HCT116 (cell line): ENCODE measurements at regions not wholly inside any gene's neighbourhood (a gene's known extent, or its start where the extent isn't known, plus 50 kb on each side); places are given as distances from the start of the nearest gene placed in this dataset.

Experiments
- ATAC-seq: fragments of 200-7000 bp; cut with Tn5 transposase; 2 replicates; pipeline ENCODE4 v1.9.1; 2020; ENCODE audit warnings: mild to moderate bottlenecking, moderate library complexity
- BruUV-seq: library from RNA; stranded (reverse); fragments of 400-500 nt; replicated peaks from 2 replicates; lab custom pipeline; 2021; lab: Mats Ljungman, UMichigan
- CTCF ChIA-PET: fragments of 300-600 bp; sonication (Branson Sonifier 250); formaldehyde crosslinking; loops from one replicate; lab custom pipeline; 2021; ENCODE audit warnings: antibody characterized with exemption; lab: Charles Lee
- POLR2A ChIA-PET: fragments of 300-600, 350-600 bp; sonication (Branson Sonifier 250); formaldehyde crosslinking; loops from one replicate; lab custom pipeline; 2021; ENCODE audit warnings: antibody characterized with exemption; lab: Charles Lee
- RAD21 ChIA-PET, 2 experiments: fragments of 300-600 bp; sonication (Branson Sonifier 250); formaldehyde crosslinking; loops; one replicate each; lab custom pipeline; 2023; ENCODE audit warnings: low total read pairs in 2 of 2; ENCODE audit not compliant: uncharacterized antibody in 2 of 2, unreplicated experiment in 2 of 2, low non-redundant PET in 1 of 2; lab: Charles Lee
- DNase-seq: peaks from one replicate; pipeline ENCODE4 v3.0.0-alpha.2; 2010; ENCODE audit warnings: low read depth, low spot score
- H2AFZ ChIP-seq: fragments of 200-600 bp; shearing (Covaris generic), sonication (generic); 2 replicates; pipeline ENCODE4 v1.6.1; 2017; ENCODE audit warnings: low read depth, mixed run types, mixed read lengths, antibody characterized with exemption, low read length; ENCODE audit not compliant: poor library complexity, severe bottlenecking
- H3K27ac ChIP-seq: 2 replicates; pipeline ENCODE4 v1.5.1; 2012; ENCODE audit warnings: low read depth, low read length
- H3K27me3 ChIP-seq: fragments of 200-600 bp; sonication (generic); 2 replicates; pipeline ENCODE4 v1.6.1; 2016; ENCODE audit warnings: mixed run types, low read length, mixed read lengths; ENCODE audit not compliant: insufficient read depth
- H3K36me3 ChIP-seq, 2 experiments: fragments of 200-500 bp in 1 of 2; fragments of 200-600 bp in 1 of 2; sonication (Bioruptor generic) in 1 of 2; sonication (generic) in 1 of 2; 2 replicates each; pipeline versions ENCODE4 v1.5.1 to v1.6.1; 2014 to 2016; ENCODE audit warnings: low read length in 2 of 2, inconsistent platforms in 1 of 2, mixed read lengths in 1 of 2, mixed run types in 1 of 2; ENCODE audit not compliant: insufficient read depth in 2 of 2, control insufficient read depth in 1 of 2
- H3K4me1 ChIP-seq, 2 experiments: fragments of 200-600 bp in 1 of 2; sonication (generic) in 1 of 2; 2 replicates each; pipeline versions ENCODE4 v1.5.1 to v1.6.1; 2012 to 2017; ENCODE audit warnings: low read length in 2 of 2, inconsistent platforms in 1 of 2, mild to moderate bottlenecking in 1 of 2, mixed read lengths in 1 of 2, mixed run types in 1 of 2, moderate library complexity in 1 of 2; ENCODE audit not compliant: insufficient read depth in 2 of 2, control insufficient read depth in 1 of 2
- H3K4me2 ChIP-seq: fragments of 200-600 bp; sonication (generic); 2 replicates; pipeline ENCODE4 v1.6.1; 2017; ENCODE audit warnings: mixed run types, low read length, mixed read lengths
- H3K4me3 ChIP-seq, 2 experiments: fragments of 200-600 bp in 1 of 2; sonication (generic) in 1 of 2; replicated peaks in 1 of 2; 2 replicates each; pipeline ENCODE4 v1.5.1; 2011 to 2016; ENCODE audit warnings: low read length in 2 of 2, control low read depth in 1 of 2, low read depth in 1 of 2, mild to moderate bottlenecking in 1 of 2, mixed read lengths in 1 of 2, mixed run types in 1 of 2
- H3K79me2 ChIP-seq: fragments of 200-600 bp; sonication (generic); 2 replicates; pipeline ENCODE4 v1.6.1; 2017; ENCODE audit warnings: mild to moderate bottlenecking, mixed run types, low read length, moderate library complexity, mixed read lengths; ENCODE audit not compliant: insufficient read depth
- H3K9ac ChIP-seq: fragments of 200-600 bp; sonication (generic); 2 replicates; pipeline ENCODE4 v1.6.1; 2016; ENCODE audit warnings: low read length, mixed read lengths
- H3K9me2 ChIP-seq: fragments of 200-600 bp; sonication (generic), shearing (Covaris generic); 2 replicates; pipeline ENCODE4 v1.6.1; 2017; ENCODE audit warnings: mixed run types, mild to moderate bottlenecking, moderate library complexity; ENCODE audit not compliant: insufficient read depth
- H3K9me3 ChIP-seq, 2 experiments: fragments of 200-500 bp in 1 of 2; fragments of 200-600 bp in 1 of 2; sonication (Bioruptor generic) in 1 of 2; sonication (generic) in 1 of 2; 2 replicates each; pipeline ENCODE4 v1.6.1; 2014 to 2017; ENCODE audit warnings: low read length in 2 of 2, mixed read lengths in 2 of 2, inconsistent platforms in 1 of 2, low read depth in 1 of 2, mild to moderate bottlenecking in 1 of 2, mixed run types in 1 of 2, moderate library complexity in 1 of 2; ENCODE audit not compliant: control insufficient read depth in 1 of 2, insufficient read depth in 1 of 2
- H4K20me1 ChIP-seq: fragments of 200-600 bp; sonication (generic), shearing (Covaris generic); 2 replicates; pipeline ENCODE4 v1.6.1; 2017; ENCODE audit warnings: mixed run types, mild to moderate bottlenecking, moderate library complexity; ENCODE audit not compliant: insufficient read depth
- CEBPB ChIP-seq: IDR thresholded peaks from 2 replicates; pipeline ENCODE4 v1.6.1; 2012; ENCODE audit warnings: low read depth
- EGR1 ChIP-seq: IDR thresholded peaks from 2 replicates; pipeline ENCODE4 v1.6.1; 2012; ENCODE audit warnings: low read depth
- ELF1 ChIP-seq: IDR thresholded peaks from 2 replicates; pipeline ENCODE4 v1.6.1; 2012; ENCODE audit warnings: low read depth, borderline replicate concordance
- EZH2 ChIP-seq: fragments of 200-600 bp; sonication (generic); IDR thresholded peaks from 2 replicates; pipeline ENCODE4 v1.6.1; 2017; ENCODE audit warnings: antibody characterized with exemption, mixed run types
- EZH2phosphoT487 ChIP-seq: fragments of 200-600 bp; IDR thresholded peaks from 2 replicates; pipeline ENCODE4 v1.6.1; 2018; ENCODE audit warnings: antibody characterized with exemption, borderline replicate concordance
- FOSL1 ChIP-seq: IDR thresholded peaks from 2 replicates; pipeline ENCODE4 v1.6.1; 2012; ENCODE audit warnings: low read depth
- JUND ChIP-seq: IDR thresholded peaks from 2 replicates; pipeline ENCODE4 v1.6.1; 2012
- MAX ChIP-seq: IDR thresholded peaks from 2 replicates; pipeline ENCODE4 v1.6.1; 2012
- RAD21 ChIP-seq: IDR thresholded peaks from 2 replicates; pipeline ENCODE4 v1.6.1; 2012; ENCODE audit warnings: low read depth, mild to moderate bottlenecking
- SIN3A ChIP-seq: IDR thresholded peaks from 2 replicates; pipeline ENCODE4 v1.6.1; 2012; ENCODE audit warnings: low read depth
- SP1 ChIP-seq: IDR thresholded peaks from 2 replicates; pipeline ENCODE4 v1.6.1; 2012; ENCODE audit warnings: low read depth
- SRF ChIP-seq: IDR thresholded peaks from 2 replicates; pipeline ENCODE4 v1.6.1; 2012; ENCODE audit warnings: low read depth
- TCF7L2 ChIP-seq: IDR thresholded peaks from 2 replicates; pipeline ENCODE4 v1.7.0; 2011; ENCODE audit warnings: borderline replicate concordance, inconsistent platforms; ENCODE audit not compliant: insufficient read depth, insufficient read length; ENCODE audit errors: extremely low read depth
- ZFX ChIP-seq: fragments of 450-650 bp; IDR thresholded peaks from 2 replicates; pipeline ENCODE4 v1.6.1; 2017
- ZNF274 ChIP-seq: fragments of 200-500 bp; sonication (Bioruptor generic); IDR thresholded peaks from 2 replicates; pipeline ENCODE4 v1.6.1; 2014; ENCODE audit warnings: mild to moderate bottlenecking, low read depth, low read length, inconsistent platforms
- intact Hi-C: fragments of 100-400 bp; cut with micrococcal nuclease; formaldehyde crosslinking; loops from 2 replicates; pipeline ENCODE4 v1.10.0; 2022
- TF ChIP-seq, protein P1 (sequence below), 3 experiments: fragments of 200-600 bp in 1 of 3; sonication (generic) in 1 of 3; IDR thresholded peaks in 2 of 3; conservative IDR thresholded peaks in 1 of 3; 2 replicates each; pipeline ENCODE4 v1.5.1; 2012 to 2017; ENCODE audit warnings: low read depth in 2 of 3, low read length in 2 of 3, antibody characterized with exemption in 1 of 3, borderline replicate concordance in 1 of 3, control low read depth in 1 of 3, mild to moderate bottlenecking in 1 of 3, mixed read lengths in 1 of 3, mixed run types in 1 of 3, moderate library complexity in 1 of 3; ENCODE audit not compliant: insufficient read depth in 1 of 3
- TF ChIP-seq, protein P2 (sequence below): IDR thresholded peaks from 2 replicates; pipeline ENCODE4 v1.6.1; 2011; ENCODE audit warnings: mild to moderate bottlenecking, low read length, moderate library complexity; ENCODE audit not compliant: insufficient replicate concordance; ENCODE audit errors: extremely low read depth
- TF ChIP-seq, protein P3 (sequence below): IDR thresholded peaks from 2 replicates; pipeline ENCODE4 v1.6.1; 2012; ENCODE audit warnings: low read depth

- TF ChIP-seq, protein P1, sequence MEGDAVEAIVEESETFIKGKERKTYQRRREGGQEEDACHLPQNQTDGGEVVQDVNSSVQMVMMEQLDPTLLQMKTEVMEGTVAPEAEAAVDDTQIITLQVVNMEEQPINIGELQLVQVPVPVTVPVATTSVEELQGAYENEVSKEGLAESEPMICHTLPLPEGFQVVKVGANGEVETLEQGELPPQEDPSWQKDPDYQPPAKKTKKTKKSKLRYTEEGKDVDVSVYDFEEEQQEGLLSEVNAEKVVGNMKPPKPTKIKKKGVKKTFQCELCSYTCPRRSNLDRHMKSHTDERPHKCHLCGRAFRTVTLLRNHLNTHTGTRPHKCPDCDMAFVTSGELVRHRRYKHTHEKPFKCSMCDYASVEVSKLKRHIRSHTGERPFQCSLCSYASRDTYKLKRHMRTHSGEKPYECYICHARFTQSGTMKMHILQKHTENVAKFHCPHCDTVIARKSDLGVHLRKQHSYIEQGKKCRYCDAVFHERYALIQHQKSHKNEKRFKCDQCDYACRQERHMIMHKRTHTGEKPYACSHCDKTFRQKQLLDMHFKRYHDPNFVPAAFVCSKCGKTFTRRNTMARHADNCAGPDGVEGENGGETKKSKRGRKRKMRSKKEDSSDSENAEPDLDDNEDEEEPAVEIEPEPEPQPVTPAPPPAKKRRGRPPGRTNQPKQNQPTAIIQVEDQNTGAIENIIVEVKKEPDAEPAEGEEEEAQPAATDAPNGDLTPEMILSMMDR (IDR thresholded peaks at IDR 0.05 in 2 of 3, conservative IDR thresholded peaks at IDR 0.05 in 1 of 3; ENCODE audit: borderline replicate concordance in 1 of 3, insufficient read depth in 1 of 3, low read depth in 2 of 3, low read length in 2 of 3), result no peak
- no peak for TF ChIP-seq EZH2
- no peak for TF ChIP-seq ZNF274
- no peak for TF ChIP-seq MAX
- no peak for TF ChIP-seq SP1
- no peak for TF ChIP-seq ELF1
- TF ChIP-seq CEBPB, result no peak
- TF ChIP-seq EZH2phosphoT487, result no peak
- TF ChIP-seq JUND, result no peak
Measured at GRCh38 chr2:226560325-226560724, 239.3 kb downstream of the IRS1 start (continued).

DNA sequence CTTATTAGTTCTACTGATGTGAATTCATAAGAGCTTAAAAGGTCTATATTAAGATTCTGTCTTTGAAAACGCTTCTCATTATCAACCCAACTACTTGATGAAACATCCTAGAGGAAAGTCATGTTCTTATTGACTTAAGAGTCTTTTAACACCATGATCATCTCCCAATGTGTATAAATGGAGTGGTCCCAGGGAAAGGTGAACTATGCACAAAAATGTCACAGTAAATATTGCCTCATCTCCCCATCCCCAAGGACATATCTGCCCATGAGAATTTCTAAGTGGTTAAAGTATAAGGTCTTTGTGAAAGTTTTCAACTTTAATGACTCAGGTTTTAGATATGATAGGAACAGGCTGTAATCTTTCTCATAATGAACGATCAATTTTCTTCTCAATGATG lies 240.1 kb downstream of the IRS1 start:
- POLR2A ChIA-PET, result no interaction called here
- Histone ChIP-seq H3K4me1 (peaks cover 6 to 14% of the 10 kb centered on the region in 2 experiments; a peak in 1 of 4 replicates), H3K9ac (no peak overlapping the region), H3K9me3 (no peaks in the 10 kb centered on the region), H3K27me3 (no peaks in the 10 kb centered on the region), H3K4me2 (no peak overlapping the region), H3K9me2 (no peaks in the 10 kb centered on the region), H4K20me1 (no peaks in the 10 kb centered on the region), H3K27ac (no peak overlapping the region), H3K36me3 (no peaks in the 10 kb centered on the region), H2AFZ (no peak overlapping the region), H3K4me3 (no peak overlapping the region), H3K79me2 (no peaks in the 10 kb centered on the region)
- DNase-seq (no peak), ATAC-seq (no peak)
- CTCF ChIA-PET, result no interaction called here
- intact Hi-C loops, result no loop called here
- RAD21 ChIA-PET, result no interaction called here
- no TSS peak for BruUV-seq
- TF ChIP-seq, protein P2, sequence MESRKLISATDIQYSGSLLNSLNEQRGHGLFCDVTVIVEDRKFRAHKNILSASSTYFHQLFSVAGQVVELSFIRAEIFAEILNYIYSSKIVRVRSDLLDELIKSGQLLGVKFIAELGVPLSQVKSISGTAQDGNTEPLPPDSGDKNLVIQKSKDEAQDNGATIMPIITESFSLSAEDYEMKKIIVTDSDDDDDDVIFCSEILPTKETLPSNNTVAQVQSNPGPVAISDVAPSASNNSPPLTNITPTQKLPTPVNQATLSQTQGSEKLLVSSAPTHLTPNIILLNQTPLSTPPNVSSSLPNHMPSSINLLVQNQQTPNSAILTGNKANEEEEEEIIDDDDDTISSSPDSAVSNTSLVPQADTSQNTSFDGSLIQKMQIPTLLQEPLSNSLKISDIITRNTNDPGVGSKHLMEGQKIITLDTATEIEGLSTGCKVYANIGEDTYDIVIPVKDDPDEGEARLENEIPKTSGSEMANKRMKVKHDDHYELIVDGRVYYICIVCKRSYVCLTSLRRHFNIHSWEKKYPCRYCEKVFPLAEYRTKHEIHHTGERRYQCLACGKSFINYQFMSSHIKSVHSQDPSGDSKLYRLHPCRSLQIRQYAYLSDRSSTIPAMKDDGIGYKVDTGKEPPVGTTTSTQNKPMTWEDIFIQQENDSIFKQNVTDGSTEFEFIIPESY, result no peak
- no peak for TF ChIP-seq FOSL1
- no peak for TF ChIP-seq JUND
- no peak for TF ChIP-seq SRF
- no peak for TF ChIP-seq SIN3A
- TF ChIP-seq, protein P3, sequence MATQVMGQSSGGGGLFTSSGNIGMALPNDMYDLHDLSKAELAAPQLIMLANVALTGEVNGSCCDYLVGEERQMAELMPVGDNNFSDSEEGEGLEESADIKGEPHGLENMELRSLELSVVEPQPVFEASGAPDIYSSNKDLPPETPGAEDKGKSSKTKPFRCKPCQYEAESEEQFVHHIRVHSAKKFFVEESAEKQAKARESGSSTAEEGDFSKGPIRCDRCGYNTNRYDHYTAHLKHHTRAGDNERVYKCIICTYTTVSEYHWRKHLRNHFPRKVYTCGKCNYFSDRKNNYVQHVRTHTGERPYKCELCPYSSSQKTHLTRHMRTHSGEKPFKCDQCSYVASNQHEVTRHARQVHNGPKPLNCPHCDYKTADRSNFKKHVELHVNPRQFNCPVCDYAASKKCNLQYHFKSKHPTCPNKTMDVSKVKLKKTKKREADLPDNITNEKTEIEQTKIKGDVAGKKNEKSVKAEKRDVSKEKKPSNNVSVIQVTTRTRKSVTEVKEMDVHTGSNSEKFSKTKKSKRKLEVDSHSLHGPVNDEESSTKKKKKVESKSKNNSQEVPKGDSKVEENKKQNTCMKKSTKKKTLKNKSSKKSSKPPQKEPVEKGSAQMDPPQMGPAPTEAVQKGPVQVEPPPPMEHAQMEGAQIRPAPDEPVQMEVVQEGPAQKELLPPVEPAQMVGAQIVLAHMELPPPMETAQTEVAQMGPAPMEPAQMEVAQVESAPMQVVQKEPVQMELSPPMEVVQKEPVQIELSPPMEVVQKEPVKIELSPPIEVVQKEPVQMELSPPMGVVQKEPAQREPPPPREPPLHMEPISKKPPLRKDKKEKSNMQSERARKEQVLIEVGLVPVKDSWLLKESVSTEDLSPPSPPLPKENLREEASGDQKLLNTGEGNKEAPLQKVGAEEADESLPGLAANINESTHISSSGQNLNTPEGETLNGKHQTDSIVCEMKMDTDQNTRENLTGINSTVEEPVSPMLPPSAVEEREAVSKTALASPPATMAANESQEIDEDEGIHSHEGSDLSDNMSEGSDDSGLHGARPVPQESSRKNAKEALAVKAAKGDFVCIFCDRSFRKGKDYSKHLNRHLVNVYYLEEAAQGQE, result no peak
- TF ChIP-seq ELF1, result no peak
- no peak for TF ChIP-seq TCF7L2
- TF ChIP-seq RAD21, result no peak
- TF ChIP-seq ZFX, result no peak
- TF ChIP-seq ZNF274, result no peak
- TF ChIP-seq EGR1, result no peak
- TF ChIP-seq MAX, result no peak
- TF ChIP-seq CEBPB, result no peak
